H1 (cell line): ENCODE measurements at regions not wholly inside any gene's neighbourhood (a gene's known extent, or its start where the extent isn't known, plus 50 kb on each side); places are given as distances from the start of the nearest gene placed in this dataset.
A peak's percentile ranks its signal among the peaks of the same experiment; 100 is the strongest.

Experiments used
- CTCF ChIA-PET: fragments of 300-600 bp; sonication (Branson Sonifier 250); formaldehyde crosslinking; loops from one replicate; lab custom pipeline; 2021; ENCODE audit not compliant: partially characterized antibody; lab: Charles Lee
- POLR2A ChIA-PET: fragments of 300-600 bp; sonication (Branson Sonifier 250); formaldehyde crosslinking; loops from one replicate; lab custom pipeline; 2021; ENCODE audit warnings: inconsistent platforms; ENCODE audit not compliant: partially characterized antibody; lab: Charles Lee
- DNase-seq, 2 experiments: peaks; one replicate each; pipeline versions ENCODE4 v3.0.0 to v3.0.0-alpha.2; 2010 to 2022; ENCODE audit warnings: low spot score in 2 of 2, low read depth in 1 of 2, mixed read lengths in 1 of 2
- FAIRE-seq: peaks from 2 replicates; lab custom pipeline; 2011; peaks lifted over from hg19 to GRCh38; lab: Jason Lieb, UNC
- H2AFZ ChIP-seq: 2 replicates; pipeline ENCODE4 v1.8.1; 2012; ENCODE audit warnings: low read length, inconsistent platforms
- H2AK5ac ChIP-seq: 2 replicates; pipeline ENCODE4 v1.6.1; 2013; ENCODE audit warnings: low read depth, low read length
- H2BK120ac ChIP-seq: replicated peaks from 2 replicates; pipeline ENCODE3; 2013; ENCODE audit warnings: low read depth, low read length, inconsistent platforms
- H2BK12ac ChIP-seq: 2 replicates; pipeline ENCODE4 v1.6.1; 2013; ENCODE audit warnings: low read depth, low read length
- H2BK15ac ChIP-seq: 2 replicates; pipeline ENCODE4 v1.6.1; 2013; ENCODE audit warnings: low read length
- H2BK20ac ChIP-seq: 2 replicates; pipeline ENCODE4 v1.6.1; 2013; ENCODE audit warnings: low read length
- H2BK5ac ChIP-seq: 2 replicates; pipeline ENCODE4 v1.6.1; 2013; ENCODE audit warnings: low read depth, low read length
- H3K14ac ChIP-seq: 2 replicates; pipeline ENCODE4 v1.6.1; 2013; ENCODE audit warnings: inconsistent platforms; ENCODE audit not compliant: insufficient read length
- H3K18ac ChIP-seq: 2 replicates; pipeline ENCODE4 v1.6.1; 2013; ENCODE audit warnings: low read length; ENCODE audit errors: extremely low read depth
- H3K23ac ChIP-seq: 2 replicates; pipeline ENCODE4 v1.6.1; 2013; ENCODE audit warnings: inconsistent platforms; ENCODE audit not compliant: insufficient read length
- H3K23me2 ChIP-seq: 2 replicates; pipeline ENCODE4 v1.6.1; 2013; ENCODE audit warnings: low read depth, low read length
- H3K27ac ChIP-seq: 2 replicates; pipeline ENCODE4 v1.6.1; 2011; ENCODE audit warnings: low read depth, low read length, inconsistent platforms
- H3K27me3 ChIP-seq, 4 experiments: replicated peaks in 1 of 4; 1 replicate in 1 of 4; 2 replicates in 3 of 4; pipeline versions ENCODE4 v1.6.1 to v1.8.1; 2011 to 2013; ENCODE audit warnings: low read length in 3 of 4, mild to moderate bottlenecking in 3 of 4, inconsistent platforms in 2 of 4, mixed read lengths in 2 of 4, moderate library complexity in 1 of 4; ENCODE audit not compliant: control insufficient read depth in 3 of 4, insufficient read depth in 3 of 4; ENCODE audit errors: extremely low read depth in 1 of 4
- H3K36me3 ChIP-seq, 4 experiments: 2 replicates each; pipeline versions ENCODE4 v1.6.1 to v1.8.1; 2011 to 2013; ENCODE audit warnings: mild to moderate bottlenecking in 4 of 4, low read length in 3 of 4, moderate library complexity in 2 of 4, control low read depth in 1 of 4, inconsistent platforms in 1 of 4; ENCODE audit not compliant: insufficient read depth in 4 of 4, control insufficient read depth in 2 of 4
- H3K4ac ChIP-seq: replicated peaks from 2 replicates; pipeline ENCODE3; 2013; ENCODE audit warnings: low read length, low read depth, mixed read lengths, inconsistent platforms; ENCODE audit not compliant: insufficient read length
- H3K4me1 ChIP-seq, 4 experiments: replicated peaks in 1 of 4; 1 replicate in 1 of 4; 2 replicates in 3 of 4; pipeline versions ENCODE4 v1.6.1 to v1.8.1; 2011 to 2013; ENCODE audit warnings: low read length in 3 of 4, inconsistent platforms in 2 of 4, mixed read lengths in 1 of 4; ENCODE audit not compliant: insufficient read depth in 4 of 4, control insufficient read depth in 3 of 4
- H3K4me2 ChIP-seq, 2 experiments: 2 replicates each; pipeline versions ENCODE4 v1.6.1 to v1.8.1; 2011 to 2013; ENCODE audit warnings: low read depth in 2 of 2, low read length in 2 of 2, control low read depth in 1 of 2, inconsistent platforms in 1 of 2, mild to moderate bottlenecking in 1 of 2; ENCODE audit not compliant: insufficient read depth in 1 of 2
- H3K4me3 ChIP-seq, 4 experiments: fragments of 200-600, 300-600 bp in 1 of 4; sonication (generic), shearing (Covaris generic), sonication (Bioruptor Twin) in 1 of 4; 2 replicates each; pipeline versions ENCODE4 v1.5.1 to v1.8.1; 2011 to 2016; ENCODE audit warnings: low read length in 4 of 4, low read depth in 3 of 4, control low read depth in 2 of 4, inconsistent platforms in 2 of 4, mild to moderate bottlenecking in 2 of 4, mixed read lengths in 1 of 4, moderate library complexity in 1 of 4; ENCODE audit not compliant: insufficient read depth in 2 of 4; ENCODE audit errors: extremely low read depth in 1 of 4
- H3K56ac ChIP-seq: replicated peaks from 2 replicates; pipeline ENCODE3; 2013; ENCODE audit warnings: low read depth, mild to moderate bottlenecking, mixed read lengths, low read length, inconsistent platforms; ENCODE audit not compliant: insufficient read length
- H3K79me1 ChIP-seq: 2 replicates; pipeline ENCODE4 v1.6.1; 2013; ENCODE audit warnings: low read depth, low read length, control low read depth
- H3K79me2 ChIP-seq, 2 experiments: 2 replicates each; pipeline versions ENCODE4 v1.6.1 to v1.8.1; 2012 to 2013; ENCODE audit warnings: low read length in 2 of 2, mild to moderate bottlenecking in 2 of 2, inconsistent platforms in 1 of 2; ENCODE audit not compliant: insufficient read depth in 2 of 2, control insufficient read depth in 1 of 2
- H3K9ac ChIP-seq, 4 experiments: replicated peaks in 1 of 4; 1 replicate in 1 of 4; 2 replicates in 3 of 4; pipeline versions ENCODE4 v1.6.1 to v1.8.1; 2011 to 2013; ENCODE audit warnings: low read depth in 3 of 4, low read length in 3 of 4, control low read depth in 2 of 4, mild to moderate bottlenecking in 2 of 4, moderate library complexity in 2 of 4, inconsistent platforms in 1 of 4; ENCODE audit errors: extremely low read depth in 1 of 4
- H3K9me3 ChIP-seq, 2 experiments: 2 replicates each; pipeline versions ENCODE4 v1.6.1 to v1.8.1; 2012 to 2013; ENCODE audit warnings: mild to moderate bottlenecking in 2 of 2, moderate library complexity in 2 of 2, control low read depth in 1 of 2, inconsistent platforms in 1 of 2, low read depth in 1 of 2, low read length in 1 of 2, mixed read lengths in 1 of 2; ENCODE audit not compliant: insufficient read depth in 2 of 2
- H4K20me1 ChIP-seq, 2 experiments: replicated peaks in 1 of 2; 2 replicates each; pipeline versions ENCODE3 to v1.8.1; 2011 to 2013; ENCODE audit warnings: inconsistent platforms in 2 of 2, low read length in 2 of 2, mild to moderate bottlenecking in 1 of 2; ENCODE audit not compliant: insufficient read depth in 2 of 2, control insufficient read depth in 1 of 2
- H4K5ac ChIP-seq: 2 replicates; pipeline ENCODE4 v1.6.1; 2013; ENCODE audit warnings: low read length, low read depth, mixed read lengths, inconsistent platforms; ENCODE audit not compliant: insufficient read length
- H4K8ac ChIP-seq: 2 replicates; pipeline ENCODE4 v1.8.0; 2013; ENCODE audit warnings: mild to moderate bottlenecking, moderate library complexity, low read length, inconsistent platforms; ENCODE audit not compliant: insufficient read depth; ENCODE audit errors: extremely low read depth
- H4K91ac ChIP-seq: replicated peaks from 2 replicates; pipeline ENCODE3; 2013; ENCODE audit warnings: low read length, mixed read lengths, inconsistent platforms; ENCODE audit not compliant: insufficient read length
- CREB1 ChIP-seq: IDR thresholded peaks from 2 replicates; pipeline ENCODE4 v1.6.1; 2012; ENCODE audit warnings: inconsistent platforms
- E2F6 ChIP-seq: IDR thresholded peaks from 2 replicates; pipeline ENCODE4 v1.6.1; 2012; ENCODE audit warnings: inconsistent platforms
- MAX ChIP-seq: IDR thresholded peaks from 2 replicates; pipeline ENCODE4 v1.6.1; 2012; ENCODE audit warnings: inconsistent platforms
- POLR2AphosphoS5 ChIP-seq: IDR thresholded peaks from 2 replicates; pipeline ENCODE4 v1.6.1; 2011; ENCODE audit warnings: low read depth, low read length
- SIN3A ChIP-seq, 2 experiments: IDR thresholded peaks in 1 of 2; conservative IDR thresholded peaks in 1 of 2; 2 replicates each; pipeline ENCODE4 v1.6.1; 2011 to 2012; ENCODE audit warnings: low read length in 2 of 2, improper control_type of control experiment in 1 of 2, low read depth in 1 of 2, mild to moderate bottlenecking in 1 of 2
- TAF7 ChIP-seq: optimal IDR thresholded peaks from 2 replicates; pipeline ENCODE3; 2011; ENCODE audit warnings: low read depth, mild to moderate bottlenecking, inconsistent platforms, low read length, moderate library complexity, borderline replicate concordance
- YY1 ChIP-seq: IDR thresholded peaks from 2 replicates; pipeline ENCODE4 v1.6.1; 2011; ENCODE audit warnings: low read depth, mild to moderate bottlenecking, low read length
- WGBS, 2 experiments: shearing (Covaris generic) in 1 of 2; methylation state at CpG; one replicate each; pipeline versions ENCODE4 v1.1.6 to v1.1.7; 2013 to 2015; ENCODE audit warnings: low lambda C conversion rate in 2 of 2, mixed read lengths in 2 of 2, inconsistent platforms in 1 of 2, low coverage in 1 of 2, missing lambda C conversion rate in 1 of 2; ENCODE audit not compliant: insufficient replicate concordance in 2 of 2, insufficient coverage in 1 of 2, insufficient read length in 1 of 2; ENCODE audit errors: extremely low coverage in 1 of 2, missing lambda C conversion rate in 1 of 2; 5-methylcytosine and 5-hydroxymethylcytosine counted together
- TF ChIP-seq, protein P1 (sequence below): IDR thresholded peaks from 2 replicates; pipeline ENCODE4 v1.6.1; 2011; ENCODE audit warnings: low read length, improper control_type of control experiment

- Histone ChIP-seq H3K18ac (no peak overlapping the region; the same call in 1 of the 2 replicates), H3K27ac (no peak overlapping the region), H3K9me3 (no peaks in the 10 kb centered on the region), H2BK5ac (peak overlapping the region; percentile 49; the same call in 1 of the 2 replicates), H2BK20ac (no peak overlapping the region), H3K4ac (no peak overlapping the region)
- DNase-seq = peak in 1 of 2 experiments; percentile 15
- TF ChIP-seq SIN3A (conservative IDR thresholded peaks at IDR 0.05 in 1 of 2, IDR thresholded peaks at IDR 0.05 in 1 of 2; ENCODE audit: low read depth in 1 of 2, low read length in 2 of 2) (0 out of 4 replicates have a peak, but pooled peaks of 1 of the 2 experiments have one; percentile 51), POLR2AphosphoS5 (no peak), E2F6 (peak; percentile 64), TAF7 (no peak), YY1 (peak; percentile 96), MAX (peak; percentile 96), CREB1 (peak; percentile 36; the same call in 1 of the 2 replicates)
- TF ChIP-seq, protein P1, sequence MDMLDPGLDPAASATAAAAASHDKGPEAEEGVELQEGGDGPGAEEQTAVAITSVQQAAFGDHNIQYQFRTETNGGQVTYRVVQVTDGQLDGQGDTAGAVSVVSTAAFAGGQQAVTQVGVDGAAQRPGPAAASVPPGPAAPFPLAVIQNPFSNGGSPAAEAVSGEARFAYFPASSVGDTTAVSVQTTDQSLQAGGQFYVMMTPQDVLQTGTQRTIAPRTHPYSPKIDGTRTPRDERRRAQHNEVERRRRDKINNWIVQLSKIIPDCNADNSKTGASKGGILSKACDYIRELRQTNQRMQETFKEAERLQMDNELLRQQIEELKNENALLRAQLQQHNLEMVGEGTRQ = peak; percentile 7; the same call in 1 of the 2 replicates
- TF ChIP-seq, all 59 proteins: peak for 6
- no peak overlapping the region for H3K14ac ChIP-seq
- no peak overlapping the region for H4K5ac ChIP-seq
- no peak overlapping the region for H2BK15ac ChIP-seq
- no peak overlapping the region for H3K9ac ChIP-seq
- ChIA-PET CTCF (interaction anchor here (1.0 to 2.1 kb wide), 7 partner anchors 9 to 515 kb away, joined by 3 to 12 read pairs (median 4); no protein-coding TSS in a partner anchor), POLR2A (interaction anchor here (1.5 to 1.9 kb wide), 3 partner anchors 9 to 20 kb away, joined by 4 to 5 read pairs (median 5); no protein-coding TSS in a partner anchor)
- no peak overlapping the region for H3K23ac ChIP-seq
- no peak overlapping the region for H2AK5ac ChIP-seq
- no peak overlapping the region for H4K91ac ChIP-seq
- H2AFZ ChIP-seq = no peak overlapping the region
- no peak overlapping the region for H3K56ac ChIP-seq
- peak; percentile 57 for FAIRE-seq
- peaks cover 3 to 13% (median 9%) of the 10 kb centered on the region in 4 experiments; a peak in 4 of 7 replicates for H3K4me1 ChIP-seq
- no peaks in the 10 kb centered on the region for H3K36me3 ChIP-seq
- H3K23me2 ChIP-seq = no peaks in the 10 kb centered on the region
- no peak overlapping the region for H2BK120ac ChIP-seq
- WGBS, 2 experiments = 51% methylated on average over 6 of the region's 6 CpGs; no CpG with 5 or more reads in 1 of the 2 experiments
- H3K27me3 ChIP-seq = no peaks in the 10 kb centered on the region; a peak in 1 of 7 replicates
- peak overlapping the region; percentile 44 to 56; a peak in 2 of 4 replicates for H3K4me2 ChIP-seq
- 0 out of 2 replicates have a peak overlapping the region, but pooled peaks have one; percentile 72 for H2BK12ac ChIP-seq
- no peaks in the 10 kb centered on the region for H4K20me1 ChIP-seq
- H3K4me3 ChIP-seq = peak overlapping the region in 1 of 4 experiments; percentile 18; a peak in 1 of 8 replicates
- H4K8ac ChIP-seq = no peak overlapping the region
- no peaks in the 10 kb centered on the region for H3K79me1 ChIP-seq
- H3K79me2 ChIP-seq = no peaks in the 10 kb centered on the region
Measured at GRCh38 chr14:65926504-65926903, 514.0 kb downstream of the FUT8 start.
